ENCODE measurements at regions not wholly inside any gene's neighbourhood (a gene's known extent, or its start where the extent isn't known, plus 50 kb on each side); places are given as distances from the start of the nearest gene placed in this dataset.
A peak's percentile ranks its signal among the peaks of the same experiment; 100 is the strongest.
"Not testable (repeated sequence)": the region's sequence is repeated elsewhere in the genome, so short reads cannot be mapped to it uniquely, and the experiment has no call there.

- peaks cover 0 to 7% of the 10 kb centered on the region in 2 experiments; a peak in 1 of 4 replicates for H3K4me1 ChIP-seq (ENCODE audit: control insufficient read depth in 1 of 2, insufficient read depth in 2 of 2, low read depth in 1 of 2, low read length in 1 of 2)
- TF ChIP-seq SMC3 (IDR thresholded peaks at IDR 0.05; ENCODE audit: low read depth, low read length) (peak; percentile 96), ELF1 (IDR thresholded peaks at IDR 0.05) (no peak), RFX5 (IDR thresholded peaks at IDR 0.05; ENCODE audit: low read length) (no peak), FOXM1 (IDR thresholded peaks at IDR 0.05; ENCODE audit: low read depth) (no peak), GABPA (IDR thresholded peaks at IDR 0.05; ENCODE audit: low read depth) (no peak), RAD21 (IDR thresholded peaks at IDR 0.05; ENCODE audit: low read length) (peak; percentile 95), CHD2 (IDR thresholded peaks at IDR 0.05; ENCODE audit: low read length, partially characterized antibody) (peak; percentile 30)
- TF ChIP-seq, protein P1, sequence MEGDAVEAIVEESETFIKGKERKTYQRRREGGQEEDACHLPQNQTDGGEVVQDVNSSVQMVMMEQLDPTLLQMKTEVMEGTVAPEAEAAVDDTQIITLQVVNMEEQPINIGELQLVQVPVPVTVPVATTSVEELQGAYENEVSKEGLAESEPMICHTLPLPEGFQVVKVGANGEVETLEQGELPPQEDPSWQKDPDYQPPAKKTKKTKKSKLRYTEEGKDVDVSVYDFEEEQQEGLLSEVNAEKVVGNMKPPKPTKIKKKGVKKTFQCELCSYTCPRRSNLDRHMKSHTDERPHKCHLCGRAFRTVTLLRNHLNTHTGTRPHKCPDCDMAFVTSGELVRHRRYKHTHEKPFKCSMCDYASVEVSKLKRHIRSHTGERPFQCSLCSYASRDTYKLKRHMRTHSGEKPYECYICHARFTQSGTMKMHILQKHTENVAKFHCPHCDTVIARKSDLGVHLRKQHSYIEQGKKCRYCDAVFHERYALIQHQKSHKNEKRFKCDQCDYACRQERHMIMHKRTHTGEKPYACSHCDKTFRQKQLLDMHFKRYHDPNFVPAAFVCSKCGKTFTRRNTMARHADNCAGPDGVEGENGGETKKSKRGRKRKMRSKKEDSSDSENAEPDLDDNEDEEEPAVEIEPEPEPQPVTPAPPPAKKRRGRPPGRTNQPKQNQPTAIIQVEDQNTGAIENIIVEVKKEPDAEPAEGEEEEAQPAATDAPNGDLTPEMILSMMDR (IDR thresholded peaks at IDR 0.05) = peak; percentile 90
- H3K4me2 ChIP-seq = peak overlapping the region; percentile 77
- peak overlapping the region; percentile 54; the same call in 1 of the 2 replicates for H2AFZ ChIP-seq (ENCODE audit: low read depth)
- H3K9me2 ChIP-seq = no peaks in the 10 kb centered on the region
- WGBS (ENCODE audit: low lambda C conversion rate) = 22% methylated on average over 17 of the region's 17 CpGs
- ChIA-PET POLR2A (interaction anchor here (0.8 kb wide), 1 partner anchor 1867 kb away, joined by 4 read pairs; no protein-coding TSS in a partner anchor), CTCF (interaction anchor here (0.6 to 5.2 kb wide), 11 partner anchors 9 to 1884 kb away, joined by 3 to 81 read pairs (median 5); no protein-coding TSS in a partner anchor)
- H3K79me2 ChIP-seq (ENCODE audit: insufficient read depth) = no peaks in the 10 kb centered on the region
- H3F3A ChIP-seq (replicated peaks; ENCODE audit: insufficient read depth) = no peaks in the 10 kb centered on the region
- peaks cover 32% of the 10 kb centered on the region; the same call in 1 of the 2 replicates for H3K27me3 ChIP-seq (ENCODE audit: insufficient read depth)
- H3K27ac ChIP-seq (ENCODE audit: low read depth in 2 of 2, low read length in 1 of 2) = no peak overlapping the region
- H3K36me3 ChIP-seq (replicated peaks in 1 of 2; ENCODE audit: control insufficient read depth in 1 of 2, insufficient read depth in 2 of 2, low read length in 1 of 2) = no peaks in the 10 kb centered on the region
- H3K9me3 ChIP-seq = no peaks in the 10 kb centered on the region
- H3K9ac ChIP-seq = no peak overlapping the region
- peak; percentile 88 for DNase-seq
- H4K20me1 ChIP-seq (ENCODE audit: insufficient read depth) = no peaks in the 10 kb centered on the region
- H3K4me3 ChIP-seq (ENCODE audit: low read depth in 2 of 2, low read length in 1 of 2) = peak overlapping the region; percentile 39 to 54
These were observed 185.1 kb downstream of the GOLGA6L6 start for GRCh38 chr15:20356444-20356910.

- 22% methylated on average over 6 of the region's 6 CpGs for WGBS (ENCODE audit: low lambda C conversion rate)
- DNase-seq = no peak
These were observed 186.2 kb downstream of the GOLGA6L6 start for GRCh38 chr15:20355256-20355868.

DNA sequence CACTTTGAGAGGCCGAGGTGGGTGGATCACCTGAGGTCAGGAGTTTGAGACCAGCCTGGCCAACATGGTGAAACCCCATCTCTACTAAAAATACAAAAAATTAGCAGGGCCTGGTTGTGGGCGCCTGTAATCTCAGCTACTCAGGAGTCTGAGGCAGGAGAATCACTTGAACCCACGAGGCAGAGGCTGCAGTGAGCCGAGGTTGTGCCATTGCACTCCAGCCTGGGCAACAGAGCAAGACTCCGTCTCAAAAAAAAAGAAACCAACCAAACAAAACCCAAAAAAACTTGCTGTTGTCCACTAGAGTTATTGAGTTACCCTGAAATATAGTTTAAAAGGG, 186.7 kb downstream of the GOLGA6L6 start:
- H3K36me3 ChIP-seq (replicated peaks in 1 of 2; ENCODE audit: control insufficient read depth in 1 of 2, insufficient read depth in 2 of 2, low read length in 1 of 2); H3K79me2 ChIP-seq (ENCODE audit: insufficient read depth); H3K9me2 ChIP-seq; POLR2A ChIA-PET; DNase-seq; H3K4me1 ChIP-seq (ENCODE audit: control insufficient read depth in 1 of 2, insufficient read depth in 2 of 2, low read depth in 1 of 2, low read length in 1 of 2); H3F3A ChIP-seq (replicated peaks; ENCODE audit: insufficient read depth); H3K9me3 ChIP-seq; H3K9ac ChIP-seq; H3K27ac ChIP-seq (ENCODE audit: low read depth in 2 of 2, low read length in 1 of 2); H3K4me2 ChIP-seq; H2AFZ ChIP-seq (ENCODE audit: low read depth); H4K20me1 ChIP-seq (ENCODE audit: insufficient read depth); H3K4me3 ChIP-seq (ENCODE audit: low read depth in 2 of 2, low read length in 1 of 2): not testable (repeated sequence)
- peaks cover 48% of the 10 kb centered on the region for H3K27me3 ChIP-seq (ENCODE audit: insufficient read depth)
- 21% methylated on average over 5 of the region's 5 CpGs for WGBS (ENCODE audit: low lambda C conversion rate)
- CTCF ChIA-PET = interaction anchor here (5.2 kb wide), 1 partner anchor 1869 kb away, joined by 81 read pairs; no protein-coding TSS in a partner anchor

More at GRCh38 chr15:20355256-20355868, 186.2 kb downstream of the GOLGA6L6 start:
- no peak overlapping the region for H3K4me2 ChIP-seq
- no peaks in the 10 kb centered on the region for H3K9me3 ChIP-seq
- no peaks in the 10 kb centered on the region for H4K20me1 ChIP-seq (ENCODE audit: insufficient read depth)
- no peak overlapping the region for H3K27ac ChIP-seq (ENCODE audit: low read depth in 2 of 2, low read length in 1 of 2)
- no peak overlapping the region for H3K4me3 ChIP-seq (ENCODE audit: low read depth in 2 of 2, low read length in 1 of 2)
- ChIA-PET POLR2A (no interaction called here), CTCF (interaction anchor here (0.7 to 5.2 kb wide), 8 partner anchors 8 to 1879 kb away, joined by 3 to 81 read pairs (median 6); no protein-coding TSS in a partner anchor)
- H3F3A ChIP-seq (replicated peaks; ENCODE audit: insufficient read depth) = no peaks in the 10 kb centered on the region
- H3K9ac ChIP-seq = no peak overlapping the region
- peaks cover 0 to 7% of the 10 kb centered on the region in 2 experiments; a peak in 1 of 4 replicates for H3K4me1 ChIP-seq (ENCODE audit: control insufficient read depth in 1 of 2, insufficient read depth in 2 of 2, low read depth in 1 of 2, low read length in 1 of 2)
- no peak for TF ChIP-seq ELF1 (IDR thresholded peaks at IDR 0.05)
- H2AFZ ChIP-seq (ENCODE audit: low read depth) = no peak overlapping the region
- no peaks in the 10 kb centered on the region for H3K36me3 ChIP-seq (replicated peaks in 1 of 2; ENCODE audit: control insufficient read depth in 1 of 2, insufficient read depth in 2 of 2, low read length in 1 of 2)
- H3K9me2 ChIP-seq = no peaks in the 10 kb centered on the region
- H3K27me3 ChIP-seq (ENCODE audit: insufficient read depth) = peaks cover 43% of the 10 kb centered on the region
- H3K79me2 ChIP-seq (ENCODE audit: insufficient read depth) = no peaks in the 10 kb centered on the region
